ENCODE measurements at regions not wholly inside any gene's neighbourhood (a gene's known extent, or its start where the extent isn't known, plus 50 kb on each side); places are given as distances from the start of the nearest gene placed in this dataset.

DNA sequence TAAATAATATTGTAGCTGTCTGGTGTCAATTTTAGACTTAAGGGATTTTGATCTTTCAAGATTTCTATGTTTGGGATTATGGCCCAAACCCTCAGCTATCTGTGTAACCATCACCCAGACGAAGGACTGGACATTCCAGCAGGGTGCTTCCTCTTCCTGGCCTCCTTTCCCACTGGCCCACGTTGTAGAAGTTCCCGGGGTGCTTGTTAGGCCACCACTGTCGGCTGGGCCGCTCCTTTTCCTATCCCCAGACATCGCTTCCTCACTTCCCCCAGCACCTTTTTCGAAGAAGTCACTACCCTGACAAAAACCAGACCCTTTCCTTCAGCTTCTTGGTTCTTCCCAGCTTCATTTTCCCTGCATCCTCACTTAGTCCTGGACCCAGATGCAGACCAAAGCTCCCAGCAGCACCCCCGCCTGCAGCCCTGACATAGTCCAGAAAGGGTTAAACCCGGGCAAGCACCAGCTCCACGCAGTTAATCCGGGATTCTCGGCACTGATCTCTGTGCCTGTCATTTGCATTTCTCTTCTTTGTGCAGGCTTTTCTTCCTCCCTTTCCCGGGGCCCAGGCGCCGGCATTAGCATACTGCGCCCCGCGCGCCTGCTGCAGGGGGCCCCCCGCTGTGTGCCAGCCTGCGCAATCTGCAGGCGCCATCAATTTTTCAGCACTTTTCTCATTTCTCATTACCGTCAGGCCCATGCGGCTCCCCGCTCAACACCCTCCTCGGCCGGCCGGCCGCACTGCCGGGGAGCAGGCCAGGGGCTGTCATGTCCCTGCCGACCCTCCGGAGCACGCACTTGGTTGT is 90.6 kb downstream of the ZNF621 start:
- Histone ChIP-seq H2AK5ac (ENCODE audit: low read depth, low read length) (no peak overlapping the region), H3K23me2 (ENCODE audit: low read depth, low read length) (peaks cover 5% of the 10 kb centered on the region), H3K9ac (replicated peaks in 1 of 4; ENCODE audit: extremely low read depth in 1 of 4, low read depth in 3 of 4, low read length in 3 of 4) (peak overlapping the region in 3 of 4 experiments; percentile 4 to 46 (median 35); a peak in 5 of 7 replicates), H3K56ac (replicated peaks; ENCODE audit: insufficient read length, low read depth, low read length) (no peak overlapping the region), H3K27ac (ENCODE audit: low read depth, low read length) (peak overlapping the region; percentile 41), H4K91ac (replicated peaks; ENCODE audit: insufficient read length, low read length) (peak overlapping the region; percentile 93), H3K4ac (replicated peaks; ENCODE audit: insufficient read length, low read depth, low read length) (no peak overlapping the region), H3K36me3 (ENCODE audit: control insufficient read depth in 2 of 4, insufficient read depth in 4 of 4, low read length in 3 of 4) (no peaks in the 10 kb centered on the region), H3K4me2 (ENCODE audit: insufficient read depth in 1 of 2, low read depth in 2 of 2, low read length in 2 of 2) (peak overlapping the region; percentile 60 to 79), H3K18ac (ENCODE audit: extremely low read depth, low read length) (peak overlapping the region; percentile 95), H3K9me3 (ENCODE audit: insufficient read depth in 2 of 2, low read depth in 1 of 2, low read length in 1 of 2) (no peaks in the 10 kb centered on the region), H2AFZ (ENCODE audit: low read length) (peak overlapping the region; percentile 29; the same call in 1 of the 2 replicates), H2BK20ac (ENCODE audit: low read length) (peak overlapping the region; percentile 77; the same call in 1 of the 2 replicates), H2BK5ac (ENCODE audit: low read depth, low read length) (peak overlapping the region; percentile 86; the same call in 1 of the 2 replicates), H3K27me3 (replicated peaks in 1 of 4; ENCODE audit: control insufficient read depth in 3 of 4, extremely low read depth in 1 of 4, insufficient read depth in 3 of 4, low read length in 3 of 4) (no peaks in the 10 kb centered on the region), H2BK12ac (ENCODE audit: low read depth, low read length) (peak overlapping the region; percentile 76; the same call in 1 of the 2 replicates), H3K79me2 (ENCODE audit: control insufficient read depth in 1 of 2, insufficient read depth in 2 of 2, low read length in 2 of 2) (no peaks in the 10 kb centered on the region), H3K14ac (ENCODE audit: insufficient read length) (no peak overlapping the region), H4K5ac (ENCODE audit: insufficient read length, low read depth, low read length) (no peak overlapping the region), H3K4me1 (replicated peaks in 1 of 4; ENCODE audit: control insufficient read depth in 3 of 4, insufficient read depth in 4 of 4, low read length in 3 of 4) (peaks cover 19 to 35% (median 29%) of the 10 kb centered on the region in 4 experiments), H4K8ac (ENCODE audit: extremely low read depth, insufficient read depth, low read length) (no peak overlapping the region), H4K20me1 (replicated peaks in 1 of 2; ENCODE audit: control insufficient read depth in 1 of 2, insufficient read depth in 2 of 2, low read length in 2 of 2) (no peaks in the 10 kb centered on the region), H2BK15ac (ENCODE audit: low read length) (peak overlapping the region; percentile 12; the same call in 1 of the 2 replicates), H3K79me1 (ENCODE audit: low read depth, low read length) (no peaks in the 10 kb centered on the region), H3K4me3 (ENCODE audit: extremely low read depth in 1 of 4, insufficient read depth in 2 of 4, low read depth in 3 of 4, low read length in 4 of 4) (peak overlapping the region; percentile 23 to 50 (median 44); a peak in 5 of 8 replicates), H2BK120ac (replicated peaks; ENCODE audit: low read depth, low read length) (peak overlapping the region; percentile 93), H3K23ac (ENCODE audit: insufficient read length) (no peak overlapping the region)
- FAIRE-seq (no peak), DNase-seq (ENCODE audit: low read depth in 1 of 2, low spot score in 2 of 2) (peak; percentile 17 to 79)
- 9% methylated on average over 33 of the region's 33 CpGs; no CpG with 5 or more reads in 1 of the 2 experiments for WGBS, 2 experiments (ENCODE audit: extremely low coverage in 1 of 2, insufficient coverage in 1 of 2, insufficient read length in 1 of 2, insufficient replicate concordance in 2 of 2, low coverage in 1 of 2, low lambda C conversion rate in 2 of 2, missing lambda C conversion rate in 1 of 2)
- ChIA-PET POLR2A (ENCODE audit: partially characterized antibody) (interaction anchor here (0.8 kb wide), 1 partner anchor 9 kb away, joined by 5 read pairs; no protein-coding TSS in a partner anchor), CTCF (ENCODE audit: partially characterized antibody) (interaction anchor here (1.1 to 1.3 kb wide), 3 partner anchors 12 to 288 kb away, joined by 3 to 4 read pairs (median 3); no protein-coding TSS in a partner anchor)
- TF ChIP-seq SRF (IDR thresholded peaks at IDR 0.05; ENCODE audit: low read depth, low read length), result no peak
- TF ChIP-seq BACH1 (IDR thresholded peaks at IDR 0.05; ENCODE audit: low read length), result no peak
- 0 out of 4 replicates have a peak, but pooled peaks of 1 of the 2 experiments have one; percentile 51 for TF ChIP-seq HDAC2 (IDR thresholded peaks at IDR 0.05; ENCODE audit: borderline replicate concordance in 1 of 2, low read depth in 2 of 2, low read length in 2 of 2)
- no peak for TF ChIP-seq ATF2 (IDR thresholded peaks at IDR 0.05; ENCODE audit: low read length)
- 0 out of 4 replicates have a peak, but pooled peaks of 1 of the 2 experiments have one; percentile 9 for TF ChIP-seq RAD21 (IDR thresholded peaks at IDR 0.05 in 1 of 2, conservative IDR thresholded peaks at IDR 0.05 in 1 of 2; ENCODE audit: low read depth in 2 of 2, low read length in 2 of 2)
- no peak for TF ChIP-seq CHD1 (IDR thresholded peaks at IDR 0.05; ENCODE audit: low read depth, low read length)
- TF ChIP-seq ASH2L (IDR thresholded peaks at IDR 0.05; ENCODE audit: low read length), result peak; percentile 69
- no peak for TF ChIP-seq HDAC6 (IDR thresholded peaks at IDR 0.05; ENCODE audit: low read depth, low read length)
- TF ChIP-seq KDM5A (IDR thresholded peaks at IDR 0.05; ENCODE audit: low read length), result no peak
